ENCODE measurements at regions not wholly inside any gene's neighbourhood (a gene's known extent, or its start where the extent isn't known, plus 50 kb on each side); places are given as distances from the start of the nearest gene placed in this dataset.
A peak's percentile ranks its signal among the peaks of the same experiment; 100 is the strongest.

- no peak for DNase-seq (ENCODE audit: low spot score)
Measured at GRCh38 chr20:6616421-6616820, 151.1 kb upstream of the BMP2 start.

DNA sequence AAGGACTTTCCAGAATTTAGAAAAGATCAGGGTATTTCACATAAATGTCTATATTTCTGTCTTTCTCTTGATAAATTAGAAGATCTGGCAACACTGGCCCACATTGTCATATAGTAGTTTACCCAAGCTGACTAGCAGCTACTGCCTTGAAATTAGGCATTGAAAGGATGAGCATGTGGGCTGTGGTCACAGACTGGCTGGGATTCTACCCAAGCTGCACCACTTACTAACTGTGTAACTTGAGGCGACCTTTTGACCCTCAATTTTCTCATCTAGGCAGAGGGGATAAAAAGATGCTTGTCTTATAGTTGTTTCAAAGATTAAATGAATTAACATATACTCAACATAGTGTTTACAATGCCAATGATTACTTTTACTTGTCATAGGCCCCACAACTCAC lies 152.7 kb upstream of the BMP2 start:
- DNase-seq (ENCODE audit: low spot score) = no peak

GRCh38 chr20:6613280-6613861 lies 154.1 kb upstream of the BMP2 start:
- peak; percentile 72 for DNase-seq (ENCODE audit: low spot score)

- no peak for DNase-seq (ENCODE audit: low spot score)
Measured at GRCh38 chr20:6612606-6612923, 154.9 kb upstream of the BMP2 start.

- DNase-seq (ENCODE audit: low spot score) = peak; percentile 71
Measured at GRCh38 chr20:6611911-6612605, 155.4 kb upstream of the BMP2 start.

DNA sequence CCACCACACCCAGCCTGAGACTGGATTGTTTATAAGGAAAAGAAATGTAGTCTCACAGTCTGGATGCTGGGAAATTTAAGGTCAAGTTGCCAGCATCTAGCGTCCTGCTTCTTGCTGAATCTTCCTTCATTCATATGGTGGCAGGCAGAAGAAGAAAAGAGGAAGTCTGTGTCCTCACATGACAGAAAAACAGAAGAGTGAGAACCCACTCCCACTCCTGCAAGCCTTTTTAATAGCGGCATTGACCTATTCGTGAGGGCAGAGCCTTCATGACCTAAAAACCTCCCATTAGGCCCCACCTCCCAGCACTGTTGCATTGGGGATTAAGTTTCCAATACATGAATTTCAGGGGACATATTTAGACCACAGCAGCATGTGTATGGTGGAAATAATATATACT lies 160.8 kb upstream of the BMP2 start:
- DNase-seq (ENCODE audit: low spot score) = no peak

GRCh38 chr20:6605055-6605935 lies 162.2 kb upstream of the BMP2 start:
- DNase-seq (ENCODE audit: low spot score) = no peak

DNA sequence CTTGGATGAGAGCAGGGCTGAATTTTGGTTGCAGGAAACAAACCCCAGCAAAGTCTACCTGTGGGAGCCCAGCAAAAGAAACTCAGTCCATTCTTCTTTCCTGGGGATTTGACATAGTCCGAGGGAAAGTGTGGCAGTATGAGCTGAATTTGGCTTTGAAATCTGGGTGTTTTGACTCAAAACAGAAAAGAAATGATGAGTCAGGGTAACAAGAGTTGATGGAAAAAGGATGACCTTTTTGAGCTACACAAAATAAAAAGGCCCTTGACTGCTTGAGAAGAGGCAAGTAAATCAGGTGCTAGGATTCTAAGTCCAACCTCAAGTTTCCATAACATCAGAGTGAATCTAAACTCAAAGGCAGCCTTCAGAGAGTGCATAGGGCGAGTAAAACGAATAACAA lies 163.3 kb upstream of the BMP2 start:
- no peak for DNase-seq (ENCODE audit: low spot score)

DNA sequence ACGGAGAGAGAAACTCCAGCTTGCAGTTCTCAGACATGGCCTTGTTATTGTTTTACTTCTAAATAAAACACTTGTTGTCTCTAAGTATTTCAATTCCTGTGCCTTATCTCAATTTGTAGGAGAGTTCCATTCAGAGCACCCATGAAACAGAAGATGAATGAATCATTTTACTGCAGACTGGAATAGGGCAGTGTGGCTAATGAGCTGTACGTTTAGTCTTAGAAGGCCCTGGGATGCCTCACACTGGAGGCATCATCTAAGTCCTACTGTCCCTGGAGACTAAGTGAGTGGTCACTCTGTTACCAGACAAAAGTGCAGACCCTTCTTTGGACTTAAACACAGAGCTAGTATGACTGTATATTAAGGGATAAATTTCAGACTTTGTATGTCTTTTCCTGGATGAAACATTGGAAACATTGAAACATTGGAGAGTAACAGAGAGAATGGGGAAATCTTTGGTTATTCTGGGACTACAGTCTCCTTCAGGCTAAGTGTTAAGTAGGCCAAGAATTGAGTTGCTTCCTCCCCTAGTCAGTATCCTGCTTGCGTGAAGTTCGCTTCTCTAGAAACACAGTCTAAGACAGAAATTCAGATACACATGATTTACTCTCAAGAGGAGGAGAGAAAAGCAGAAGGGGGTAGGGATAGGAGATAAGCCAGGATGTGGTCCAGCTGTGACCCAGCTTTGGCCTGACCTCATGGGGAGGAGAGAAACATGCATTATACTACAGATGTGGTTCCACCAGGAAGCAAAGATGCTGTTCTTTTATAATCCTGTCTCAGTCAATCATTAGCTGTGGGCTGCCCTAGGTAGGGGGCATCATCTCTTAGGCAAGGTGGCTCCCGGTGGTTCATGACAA lies 167.4 kb upstream of the BMP2 start:
- DNase-seq (ENCODE audit: low spot score) = peak; percentile 30

- peak; percentile 18 for DNase-seq (ENCODE audit: low spot score)
Measured at GRCh38 chr20:6595704-6596103, 171.8 kb upstream of the BMP2 start.

- DNase-seq (ENCODE audit: low spot score) = peak; percentile 98
Measured at GRCh38 chr20:6590891-6591637, 176.4 kb upstream of the BMP2 start.

- peak; percentile 58 for DNase-seq (ENCODE audit: low spot score)
Measured at GRCh38 chr20:6588296-6588695, 179.2 kb upstream of the BMP2 start.

GRCh38 chr20:6583134-6583738 lies 184.2 kb upstream of the BMP2 start:
- peak; percentile 74 for DNase-seq (ENCODE audit: low spot score)

- no peak for DNase-seq (ENCODE audit: low spot score)
Measured at GRCh38 chr20:6582449-6582848, 185.0 kb upstream of the BMP2 start.

DNA sequence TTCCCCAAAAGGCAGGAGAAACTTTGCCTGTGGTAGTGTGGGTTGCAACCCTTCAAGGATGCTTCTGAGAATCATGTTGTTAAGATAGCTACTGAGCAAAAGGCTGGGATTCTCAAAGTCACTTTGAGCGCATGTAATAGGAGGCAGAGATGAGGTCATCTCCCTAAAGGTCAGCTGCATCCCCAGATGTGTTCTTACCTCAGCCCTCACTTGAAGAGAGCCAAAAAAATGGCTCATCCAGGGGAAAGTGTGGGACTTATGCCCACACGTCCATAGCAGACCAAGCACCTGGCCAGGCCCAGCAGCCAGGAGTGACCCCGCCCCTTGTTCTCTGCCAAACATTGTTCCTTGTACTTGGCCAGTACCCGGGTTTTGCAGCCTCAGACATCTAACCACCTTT lies 187.0 kb upstream of the BMP2 start:
- no peak for DNase-seq (ENCODE audit: low spot score)

GRCh38 chr20:6579824-6580223 lies 187.7 kb upstream of the BMP2 start:
- no peak for DNase-seq (ENCODE audit: low spot score)

DNA sequence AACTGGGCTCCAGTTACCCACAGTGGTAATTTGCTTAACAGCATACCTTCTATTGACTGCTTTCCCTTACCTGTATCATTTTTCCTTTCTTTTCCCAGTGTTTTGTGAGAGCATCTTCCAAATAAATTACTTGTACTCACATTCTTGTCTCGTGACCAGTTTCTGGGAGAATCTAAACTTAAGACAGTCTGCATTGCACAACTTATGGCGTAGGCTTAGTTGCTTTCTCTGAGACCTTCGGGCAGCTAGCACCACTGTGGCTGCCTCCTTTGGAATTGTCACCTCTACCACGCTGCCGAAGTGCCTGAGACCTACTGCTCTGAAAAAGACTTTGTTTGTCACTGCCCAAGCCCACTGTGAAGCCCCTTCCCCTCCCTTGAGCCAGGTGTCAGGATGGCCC lies 188.1 kb upstream of the BMP2 start:
- DNase-seq (ENCODE audit: low spot score) = no peak

DNA sequence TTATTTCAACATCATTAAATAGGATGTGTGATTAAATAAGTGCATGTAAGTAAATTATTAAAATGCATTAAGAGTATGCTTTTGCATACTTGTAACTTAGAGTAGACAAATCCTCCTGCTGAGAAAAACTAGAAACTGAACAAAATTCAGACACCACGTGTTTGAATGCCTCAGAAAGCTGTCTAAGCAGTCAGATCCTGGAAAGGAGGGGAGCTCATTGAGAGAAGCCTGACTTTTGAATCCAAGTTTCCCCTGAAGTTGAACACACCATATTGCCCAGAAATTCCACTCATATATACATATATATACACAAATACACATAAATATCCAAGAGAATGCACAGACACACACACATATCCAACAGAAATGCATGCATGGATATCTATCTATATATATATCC lies 190.0 kb upstream of the BMP2 start:
- DNase-seq (ENCODE audit: low spot score) = no peak

DNA sequence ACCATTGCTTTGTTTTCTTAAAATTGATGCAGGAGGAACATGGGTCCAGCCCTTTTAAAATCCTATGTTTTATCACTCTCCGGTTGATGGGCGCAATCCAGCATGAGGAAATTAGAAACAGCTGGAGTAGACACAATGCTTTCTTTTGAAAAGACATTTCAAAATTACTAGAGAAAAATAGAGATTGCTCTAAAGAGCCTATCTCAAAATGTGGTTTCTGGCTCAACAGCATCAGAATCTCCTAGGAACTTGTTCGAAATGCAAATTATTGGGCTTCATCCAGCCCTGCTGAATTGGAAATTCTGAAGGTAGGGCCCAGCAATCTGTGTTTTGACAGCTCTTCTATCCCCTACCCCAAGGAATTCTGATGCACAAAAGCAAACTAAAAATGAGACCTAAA lies 190.8 kb upstream of the BMP2 start:
- no peak for DNase-seq (ENCODE audit: low spot score)

DNA sequence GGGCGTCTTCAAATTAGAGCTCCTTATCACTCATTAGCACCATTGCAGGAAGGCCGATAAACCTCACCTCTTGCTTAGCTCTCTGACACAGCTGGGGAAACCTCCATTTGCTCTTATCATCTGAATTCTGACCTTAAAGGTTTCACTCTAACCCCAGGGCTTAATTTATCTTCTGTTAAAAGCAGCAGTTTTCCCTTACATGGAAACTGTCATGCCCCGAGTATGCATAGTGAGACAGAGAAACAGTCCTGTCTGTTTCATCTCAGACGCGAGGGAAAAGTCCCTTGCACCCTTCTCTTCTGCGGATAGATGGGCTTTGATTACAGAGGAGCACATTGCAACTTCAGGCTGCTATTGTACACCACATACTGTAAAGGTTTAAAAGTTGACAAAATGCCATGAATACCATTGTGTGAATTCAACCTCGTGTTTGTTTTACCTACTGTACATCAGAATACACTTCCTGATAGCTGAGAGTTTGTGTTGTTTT lies 191.5 kb upstream of the BMP2 start:
- peak; percentile 28 for DNase-seq (ENCODE audit: low spot score)

DNA sequence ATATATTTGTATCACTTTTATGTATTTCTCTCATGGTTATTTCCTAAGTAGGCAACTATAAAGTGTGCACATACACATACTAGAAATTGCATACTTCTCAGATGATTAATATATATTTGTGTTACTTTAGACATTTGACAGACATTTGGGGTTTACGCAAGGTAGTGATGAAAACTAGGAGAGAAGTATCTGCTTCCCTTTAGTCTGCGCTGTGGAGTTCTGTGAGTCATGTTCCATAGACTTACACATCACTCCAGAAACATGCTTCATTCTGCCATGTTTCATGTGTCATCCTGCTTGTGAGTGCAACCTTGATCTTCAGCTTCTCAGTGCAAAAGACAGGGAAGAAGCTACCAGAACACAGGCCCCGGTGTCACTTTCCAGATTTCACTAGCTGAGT lies 200.7 kb upstream of the BMP2 start:
- peak; percentile 80 for DNase-seq (ENCODE audit: low spot score)

Measured in kidney tubule cell (primary cell).